ENCODE measurements at regions not wholly inside any gene's neighbourhood (a gene's known extent, or its start where the extent isn't known, plus 50 kb on each side); places are given as distances from the start of the nearest gene placed in this dataset.

DNA sequence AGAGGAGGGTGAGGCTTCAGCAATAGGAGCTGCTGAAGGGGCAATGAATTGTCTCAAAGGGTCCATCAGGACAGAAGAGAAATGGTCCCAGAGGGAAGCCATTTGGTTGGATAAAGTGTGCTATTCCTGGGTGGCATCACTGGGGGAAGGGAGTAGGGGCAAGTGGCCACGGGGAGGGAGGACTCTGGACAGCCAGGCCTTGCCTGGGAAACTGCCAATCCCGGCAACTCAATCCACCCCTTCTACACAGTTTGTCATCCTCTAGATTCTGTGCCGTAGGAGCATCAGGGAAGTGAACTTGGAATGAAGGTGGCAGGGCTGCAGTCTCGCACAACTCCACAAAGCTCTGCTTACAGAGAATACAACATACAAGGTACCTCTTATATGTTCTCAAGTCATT, 59.5 kb upstream of the RIPOR2 start:
- Histone ChIP-seq H3K79me2 (ENCODE audit: low read depth) (no peaks in the 10 kb centered on the region), H3K4me2 (no peak overlapping the region), H4K20me1 (ENCODE audit: low read depth) (no peaks in the 10 kb centered on the region), H3K4me3 (no peak overlapping the region), H3K9ac (no peak overlapping the region), H3K27me3 (no peaks in the 10 kb centered on the region), H3K9me3 (ENCODE audit: low read depth) (no peaks in the 10 kb centered on the region), H2AFZ (replicated peaks) (no peak overlapping the region), H3K27ac (no peak overlapping the region), H3F3A (ENCODE audit: low read depth) (no peaks in the 10 kb centered on the region), H3K36me3 (no peaks in the 10 kb centered on the region), H3K4me1 (peaks cover 11% of the 10 kb centered on the region)
- Mint-ChIP-seq H3K4me1 (peaks cover 18% of the 10 kb centered on the region), H3K27ac (no peak overlapping the region), H3K9me3 (peaks cover 14% of the 10 kb centered on the region), H3K4me3 (no peak overlapping the region), H3K36me3 (peaks cover 2% of the 10 kb centered on the region), H3K27me3 (ENCODE audit: insufficient read depth, low read depth) (peaks cover 2% of the 10 kb centered on the region)
- no peak for TF ChIP-seq EZH2 (IDR thresholded peaks at IDR 0.05)
- TF ChIP-seq EZH2phosphoT487 (IDR thresholded peaks at IDR 0.05) = no peak
- TF ChIP-seq, protein P1, sequence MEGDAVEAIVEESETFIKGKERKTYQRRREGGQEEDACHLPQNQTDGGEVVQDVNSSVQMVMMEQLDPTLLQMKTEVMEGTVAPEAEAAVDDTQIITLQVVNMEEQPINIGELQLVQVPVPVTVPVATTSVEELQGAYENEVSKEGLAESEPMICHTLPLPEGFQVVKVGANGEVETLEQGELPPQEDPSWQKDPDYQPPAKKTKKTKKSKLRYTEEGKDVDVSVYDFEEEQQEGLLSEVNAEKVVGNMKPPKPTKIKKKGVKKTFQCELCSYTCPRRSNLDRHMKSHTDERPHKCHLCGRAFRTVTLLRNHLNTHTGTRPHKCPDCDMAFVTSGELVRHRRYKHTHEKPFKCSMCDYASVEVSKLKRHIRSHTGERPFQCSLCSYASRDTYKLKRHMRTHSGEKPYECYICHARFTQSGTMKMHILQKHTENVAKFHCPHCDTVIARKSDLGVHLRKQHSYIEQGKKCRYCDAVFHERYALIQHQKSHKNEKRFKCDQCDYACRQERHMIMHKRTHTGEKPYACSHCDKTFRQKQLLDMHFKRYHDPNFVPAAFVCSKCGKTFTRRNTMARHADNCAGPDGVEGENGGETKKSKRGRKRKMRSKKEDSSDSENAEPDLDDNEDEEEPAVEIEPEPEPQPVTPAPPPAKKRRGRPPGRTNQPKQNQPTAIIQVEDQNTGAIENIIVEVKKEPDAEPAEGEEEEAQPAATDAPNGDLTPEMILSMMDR (IDR thresholded peaks at IDR 0.05) = no peak
- no peak for DNase-seq (ENCODE audit: low spot score)

DNA sequence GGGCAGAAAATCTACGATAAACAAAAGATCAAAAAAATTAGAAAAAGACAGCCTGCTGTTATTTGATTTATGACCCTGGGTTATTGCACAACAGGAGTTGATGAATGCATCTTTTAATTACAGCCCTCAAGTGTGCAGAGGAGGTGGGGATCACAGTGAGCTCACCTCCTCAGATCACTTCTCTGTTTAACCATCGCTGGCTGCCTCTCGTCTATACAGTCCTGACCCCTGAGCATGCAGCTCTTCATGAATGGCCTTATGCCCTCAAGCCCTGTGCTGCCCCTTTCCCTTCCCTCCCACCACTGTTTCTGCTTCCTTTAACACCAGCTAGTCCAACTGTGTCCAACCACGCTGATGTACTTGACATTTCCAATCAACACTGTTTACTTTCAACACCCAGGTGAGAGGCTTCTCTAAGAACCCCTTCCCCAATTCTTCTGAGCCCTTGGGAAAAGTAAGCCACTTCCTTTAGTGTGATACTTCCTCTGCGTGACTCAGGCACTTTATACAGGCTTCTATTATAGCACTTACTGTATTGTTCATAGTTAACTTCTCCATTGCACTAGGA, 60.6 kb upstream of the RIPOR2 start:
- Histone ChIP-seq H3K36me3 (no peaks in the 10 kb centered on the region), H4K20me1 (ENCODE audit: low read depth) (no peaks in the 10 kb centered on the region), H3F3A (ENCODE audit: low read depth) (no peaks in the 10 kb centered on the region), H3K27me3 (no peaks in the 10 kb centered on the region), H3K4me2 (no peak overlapping the region), H3K79me2 (ENCODE audit: low read depth) (no peaks in the 10 kb centered on the region), H3K4me1 (peaks cover 11% of the 10 kb centered on the region), H3K9ac (no peak overlapping the region), H2AFZ (replicated peaks) (no peak overlapping the region), H3K9me3 (ENCODE audit: low read depth) (no peaks in the 10 kb centered on the region), H3K4me3 (no peak overlapping the region), H3K27ac (no peak overlapping the region)
- TF ChIP-seq EZH2phosphoT487 (IDR thresholded peaks at IDR 0.05) (no peak), EZH2 (IDR thresholded peaks at IDR 0.05) (no peak)
- TF ChIP-seq, protein P1 (IDR thresholded peaks at IDR 0.05) = no peak
- Mint-ChIP-seq H3K4me1 (peaks cover 18% of the 10 kb centered on the region), H3K9me3 (peaks cover 14% of the 10 kb centered on the region), H3K27ac (no peak overlapping the region), H3K4me3 (no peak overlapping the region), H3K36me3 (peaks cover 2% of the 10 kb centered on the region), H3K27me3 (ENCODE audit: insufficient read depth, low read depth) (peaks cover 2% of the 10 kb centered on the region)
- DNase-seq (ENCODE audit: low spot score) = no peak

DNA sequence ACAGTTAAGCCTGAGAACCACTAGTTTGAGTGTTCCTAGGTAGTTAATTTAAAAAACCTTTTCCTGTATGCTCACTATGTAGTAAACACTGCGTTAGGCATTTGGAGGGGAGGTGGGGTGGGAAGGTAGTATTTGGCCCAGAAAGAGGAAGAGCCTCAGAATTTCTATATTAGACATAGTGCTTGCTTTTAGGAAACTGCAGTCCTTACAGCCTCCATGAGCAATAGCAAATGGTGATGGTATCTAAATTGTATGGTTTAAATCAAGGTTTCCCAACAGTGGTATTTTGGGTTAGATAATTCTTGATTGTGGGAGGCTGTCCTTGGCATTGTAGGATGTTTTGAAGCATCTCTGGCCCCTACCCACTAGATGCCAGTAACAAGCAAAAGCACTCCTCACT, 61.5 kb upstream of the RIPOR2 start:
- Mint-ChIP-seq H3K4me3 (no peak overlapping the region), H3K4me1 (peaks cover 18% of the 10 kb centered on the region), H3K27ac (no peak overlapping the region), H3K27me3 (ENCODE audit: insufficient read depth, low read depth) (peaks cover 2% of the 10 kb centered on the region), H3K9me3 (peaks cover 12% of the 10 kb centered on the region), H3K36me3 (peaks cover 1% of the 10 kb centered on the region)
- Histone ChIP-seq H3K36me3 (no peaks in the 10 kb centered on the region), H3K4me2 (no peak overlapping the region), H3K27me3 (no peaks in the 10 kb centered on the region), H3F3A (ENCODE audit: low read depth) (no peaks in the 10 kb centered on the region), H3K27ac (no peak overlapping the region), H3K4me3 (no peak overlapping the region), H3K79me2 (ENCODE audit: low read depth) (no peaks in the 10 kb centered on the region), H3K4me1 (peaks cover 11% of the 10 kb centered on the region), H2AFZ (replicated peaks) (no peak overlapping the region), H3K9ac (no peak overlapping the region), H3K9me3 (ENCODE audit: low read depth) (no peaks in the 10 kb centered on the region), H4K20me1 (ENCODE audit: low read depth) (no peaks in the 10 kb centered on the region)
- TF ChIP-seq, protein P1 (IDR thresholded peaks at IDR 0.05) = no peak
- TF ChIP-seq EZH2phosphoT487 (IDR thresholded peaks at IDR 0.05) (no peak), EZH2 (IDR thresholded peaks at IDR 0.05) (no peak)
- no peak for DNase-seq (ENCODE audit: low spot score)

Data from neural progenitor cell (in vitro differentiated cells).